Daoy (cell line): ENCODE measurements at regions not wholly inside any gene's neighbourhood (a gene's known extent, or its start where the extent isn't known, plus 50 kb on each side); places are given as distances from the start of the nearest gene placed in this dataset.
A peak's percentile ranks its signal among the peaks of the same experiment; 100 is the strongest.
"Not testable (repeated sequence)": the region's sequence is repeated elsewhere in the genome, so short reads cannot be mapped to it uniquely, and the experiment has no call there.

Experiments used
- DNase-seq: peaks from one replicate; pipeline ENCODE4 v3.0.0-alpha.2; 2015; ENCODE audit warnings: low read depth

- no peak for DNase-seq
Observed at GRCh38 chr13:44664308-44664707, 88.2 kb upstream of the TSC22D1 start.

DNA sequence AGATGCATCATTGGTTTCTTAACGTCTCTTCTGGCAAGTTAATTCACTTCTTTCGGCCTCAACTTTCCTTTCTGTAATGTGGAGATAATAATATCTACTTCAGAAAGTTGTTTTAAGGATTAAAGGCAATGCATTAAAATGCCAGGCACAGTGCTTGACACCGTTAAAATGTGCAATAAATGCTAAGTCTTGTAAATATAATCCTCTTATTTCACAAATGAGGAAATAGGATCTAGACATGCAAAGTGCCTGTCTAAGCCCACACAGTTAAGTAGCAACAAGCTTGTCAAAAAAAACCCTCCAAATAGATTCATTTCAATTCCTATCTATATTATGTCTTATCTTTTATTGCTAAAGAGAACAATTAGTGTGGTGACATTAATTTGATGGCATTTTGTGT is 86.4 kb upstream of the TSC22D1 start:
- no peak for DNase-seq

GRCh38 chr13:44661936-44662335 is 85.8 kb upstream of the TSC22D1 start:
- no peak for DNase-seq

DNA sequence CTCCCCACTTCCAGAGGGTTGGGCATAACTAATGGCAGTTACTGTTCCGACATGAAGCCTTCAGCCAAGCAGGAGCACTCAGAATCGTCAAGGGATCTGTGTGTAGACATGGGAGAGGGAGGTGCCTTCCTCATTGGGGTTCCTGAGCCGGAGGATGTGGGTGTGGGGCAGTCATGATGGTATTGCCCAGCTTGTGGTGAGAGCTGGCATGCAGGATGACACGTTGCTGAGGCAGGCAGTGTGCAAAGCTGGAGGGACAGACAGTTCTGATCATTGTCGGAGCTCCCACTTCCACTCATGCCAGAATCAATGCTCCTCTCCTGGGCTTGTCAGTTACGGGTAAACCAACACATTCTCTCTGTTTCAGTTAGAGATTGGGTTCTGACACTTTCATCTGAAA is 83.9 kb upstream of the TSC22D1 start:
- peak; percentile 17 for DNase-seq

DNA sequence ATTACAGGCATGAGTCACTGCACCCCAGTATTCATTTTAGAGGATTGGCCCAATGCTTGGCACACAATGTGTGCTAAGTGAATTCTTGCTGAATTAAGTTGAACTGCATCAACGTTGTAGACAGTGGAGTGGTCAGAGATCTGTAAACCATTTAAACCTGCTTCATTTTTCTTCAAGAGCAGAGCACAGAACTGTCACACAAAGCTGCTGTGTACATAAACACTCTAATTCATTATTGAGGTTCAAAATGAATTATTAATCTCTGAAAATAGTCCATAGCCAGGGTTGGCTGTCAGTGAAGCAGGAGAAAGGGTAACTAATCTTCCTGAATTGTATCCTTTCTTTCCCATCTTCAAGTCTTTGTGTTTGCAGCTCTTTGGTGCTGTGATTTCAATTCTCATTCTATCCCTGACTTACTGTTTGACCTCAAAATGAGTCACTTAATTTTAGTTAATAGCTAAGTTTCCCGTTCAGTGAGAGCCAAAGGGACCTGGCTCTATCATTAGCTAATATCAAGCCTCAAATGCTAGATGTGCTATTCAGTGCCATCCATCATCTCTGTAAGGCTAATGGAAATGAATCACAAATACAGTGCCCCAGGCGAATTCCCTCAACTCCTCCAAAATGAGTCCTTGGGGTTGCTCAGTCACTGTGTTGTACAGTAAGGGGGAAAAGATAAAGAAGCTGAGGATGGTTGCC is 77.0 kb upstream of the TSC22D1 start:
- DNase-seq, result no peak

GRCh38 chr13:44652168-44652567 is 76.0 kb upstream of the TSC22D1 start:
- DNase-seq, result no peak

DNA sequence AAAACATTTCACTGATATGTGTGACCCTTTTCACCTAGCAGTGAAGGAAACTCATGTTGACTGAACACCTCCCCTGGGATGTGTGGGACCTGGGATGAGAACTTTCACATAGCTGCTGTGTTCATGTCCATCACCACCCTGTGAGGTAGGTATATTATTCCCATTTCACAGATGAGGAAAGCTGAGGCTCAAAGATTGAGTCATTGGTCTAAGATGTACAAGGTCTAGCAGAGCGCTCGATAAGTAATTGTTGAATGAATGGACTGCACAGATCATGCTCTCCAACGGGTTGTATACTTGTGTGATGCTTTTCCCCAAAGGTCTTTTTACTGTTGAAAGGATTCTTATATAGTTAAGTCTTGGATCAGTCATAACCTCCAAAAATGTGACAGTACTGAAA is 75.6 kb upstream of the TSC22D1 start:
- DNase-seq, result no peak

- no peak for DNase-seq
Observed at GRCh38 chr13:44651209-44651608, 75.1 kb upstream of the TSC22D1 start.

DNA sequence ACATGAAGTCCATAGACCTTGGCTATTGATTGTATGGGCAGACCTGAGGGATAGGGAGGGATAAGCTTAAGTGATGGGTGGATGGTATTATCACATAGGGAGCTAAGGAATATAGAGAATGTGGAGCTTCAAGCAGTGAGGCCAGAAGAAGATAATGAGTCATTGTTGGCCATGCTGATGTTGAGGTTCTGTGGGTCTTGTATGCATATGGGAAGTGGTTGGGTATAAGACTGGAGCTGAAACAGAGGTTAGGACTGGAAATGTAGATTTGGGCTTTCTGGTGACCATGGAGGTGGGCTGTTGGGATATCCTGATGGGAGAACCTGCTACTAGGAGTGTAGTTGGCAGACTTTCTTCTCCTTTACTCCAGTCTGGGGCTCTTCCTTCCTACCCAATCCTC is 73.7 kb upstream of the TSC22D1 start:
- DNase-seq, result no peak

DNA sequence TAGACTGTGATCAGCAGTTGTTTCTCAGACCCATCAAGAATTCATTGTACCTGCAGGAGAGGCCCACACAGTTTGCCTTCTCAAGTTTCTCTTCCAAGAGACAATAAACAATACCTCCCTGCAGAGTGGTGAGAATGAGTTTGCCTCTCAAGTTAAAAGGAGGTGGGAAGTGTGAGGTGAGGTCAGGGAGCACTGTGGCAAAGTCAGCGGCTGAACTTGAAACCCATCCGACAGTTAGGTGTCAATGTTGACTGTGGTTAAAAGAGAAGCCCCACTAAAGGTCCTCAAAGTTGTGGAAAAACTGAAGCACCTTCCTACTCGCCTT is 72.9 kb upstream of the TSC22D1 start:
- DNase-seq, result no peak

GRCh38 chr13:44648392-44649103 is 72.4 kb upstream of the TSC22D1 start:
- DNase-seq, result no peak

DNA sequence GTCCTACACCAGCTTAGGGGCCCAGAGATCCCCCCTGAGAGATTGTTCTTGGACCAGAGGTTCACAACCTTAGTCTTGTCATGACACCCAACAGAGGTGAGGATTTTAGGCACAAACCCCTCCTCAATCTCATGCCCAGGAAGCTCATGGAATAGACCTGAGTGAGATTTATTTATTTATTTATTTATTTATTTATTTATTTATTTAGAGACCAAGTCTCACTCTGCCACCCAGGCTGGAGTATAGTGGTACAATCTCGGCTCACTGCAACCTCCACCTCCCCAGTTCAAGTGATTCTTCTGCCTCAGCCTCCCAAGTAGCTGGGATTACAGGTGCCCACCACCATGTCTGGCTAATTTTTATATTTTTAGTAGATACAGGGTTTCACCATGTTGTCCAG is 71.4 kb upstream of the TSC22D1 start:
- DNase-seq, result not testable (repeated sequence)

DNA sequence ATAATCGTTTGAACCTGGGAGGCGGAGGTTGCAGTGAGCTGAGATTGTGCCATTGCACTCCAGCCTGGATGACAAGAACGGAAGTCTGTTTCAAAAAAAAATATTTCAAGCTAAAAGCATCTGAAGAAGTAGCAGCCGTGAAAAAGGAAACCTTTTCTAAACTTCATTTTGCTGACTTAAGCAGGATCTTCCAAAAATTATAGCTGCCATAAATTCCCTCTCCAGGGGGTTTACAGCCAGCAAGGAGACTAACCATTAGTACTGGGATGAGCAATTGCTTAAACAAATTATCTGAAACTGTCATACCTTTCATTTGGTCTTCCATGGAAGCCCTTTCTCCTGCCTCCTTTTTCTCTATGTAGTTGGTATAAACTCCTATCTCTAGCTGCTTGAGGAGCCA is 69.9 kb upstream of the TSC22D1 start:
- DNase-seq, result no peak

DNA sequence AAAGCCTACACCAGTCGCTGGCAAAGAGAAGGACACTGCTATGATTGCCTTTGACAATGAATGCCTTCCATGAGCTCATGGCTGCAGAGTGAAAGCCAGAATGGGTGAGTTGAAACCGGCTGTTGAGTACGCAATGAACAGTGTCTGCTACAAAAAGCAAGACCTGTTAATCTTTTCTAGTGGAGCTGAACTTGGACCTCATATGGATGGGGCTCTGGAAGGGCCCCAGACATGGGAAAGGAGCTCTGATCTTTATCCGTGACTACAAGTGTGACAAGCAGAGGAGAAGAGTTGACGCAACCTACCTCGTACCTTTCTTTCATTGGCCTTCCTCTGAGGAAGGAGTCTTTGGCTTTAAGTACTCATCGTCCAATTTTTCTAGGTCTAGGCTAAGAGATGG is 67.1 kb upstream of the TSC22D1 start:
- no peak for DNase-seq

DNA sequence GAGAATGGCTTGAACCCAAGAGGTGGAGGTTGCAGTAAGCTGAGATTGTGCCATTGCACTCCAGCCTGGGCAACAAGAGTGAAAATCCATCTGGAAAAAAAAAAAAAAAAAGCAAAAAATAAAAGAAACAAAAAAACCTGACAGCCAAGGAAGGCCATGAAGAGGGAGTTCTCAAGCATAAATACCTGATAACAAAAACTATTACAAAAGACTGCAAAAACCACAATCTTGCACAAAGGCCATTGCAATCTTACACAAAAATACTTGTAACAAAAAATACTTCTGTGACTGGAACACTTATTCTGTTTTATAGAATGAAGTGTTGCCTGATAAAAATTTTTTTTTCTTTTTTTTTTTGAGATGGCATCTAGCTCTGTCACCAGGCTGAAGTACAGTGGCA is 61.5 kb upstream of the TSC22D1 start:
- no peak for DNase-seq

DNA sequence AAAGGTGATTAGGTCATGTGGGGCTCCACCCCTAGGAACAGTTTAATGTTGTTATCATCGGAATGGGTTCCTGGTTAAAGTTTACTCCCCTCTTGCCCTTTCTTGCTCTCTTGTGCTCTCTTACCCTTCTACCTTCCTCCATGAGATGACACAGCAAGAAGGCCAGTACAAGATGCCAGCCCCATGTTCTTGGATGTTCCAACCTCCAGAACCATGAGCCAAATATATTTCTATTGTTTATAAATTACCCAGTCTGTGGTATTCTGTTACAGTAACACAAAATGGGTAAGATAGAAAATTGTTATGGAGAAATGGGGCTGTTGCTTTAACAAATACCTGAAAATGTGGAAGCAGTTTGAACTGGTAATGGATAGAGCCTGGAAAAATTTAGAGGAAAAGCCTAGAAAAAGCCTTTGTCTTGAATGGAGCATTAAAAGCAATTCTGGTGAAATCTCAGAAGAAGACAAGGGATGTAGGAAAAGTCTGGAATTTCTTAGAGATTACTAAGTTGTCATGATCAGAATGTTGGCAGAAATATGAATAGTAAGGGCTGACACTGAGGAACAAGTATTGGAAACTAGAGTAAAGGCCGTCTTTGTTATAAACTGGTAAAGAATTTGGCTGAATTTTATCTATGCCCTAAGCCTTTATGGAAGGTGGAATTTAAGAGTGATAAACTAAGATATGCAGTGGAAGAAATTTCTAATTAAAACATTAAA is 53.5 kb upstream of the TSC22D1 start:
- DNase-seq, result no peak

GRCh38 chr13:44628826-44629225 is 52.7 kb upstream of the TSC22D1 start:
- DNase-seq, result not testable (repeated sequence)

DNA sequence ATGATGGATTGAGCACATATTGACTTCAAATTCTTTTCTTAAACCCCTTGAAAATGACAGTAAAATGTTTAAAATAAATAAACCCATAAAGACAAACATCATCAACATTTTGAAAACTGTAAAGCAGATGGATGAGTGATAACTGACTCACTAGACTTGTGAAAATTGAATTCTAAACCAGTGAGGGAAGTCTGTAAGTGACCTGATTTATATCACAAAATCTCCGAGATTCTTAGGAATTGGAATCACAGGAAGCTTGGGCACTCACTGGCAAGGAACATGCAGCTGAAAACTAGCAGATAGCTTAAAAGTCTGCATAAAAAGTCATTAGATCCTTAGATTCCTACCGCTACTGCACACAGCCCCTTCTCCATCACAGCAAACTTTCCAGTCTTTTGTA is 51.3 kb upstream of the TSC22D1 start:
- DNase-seq, result no peak

GRCh38 chr13:44626176-44626575 is 50.0 kb upstream of the TSC22D1 start:
- DNase-seq, result no peak
